Heart left ventricle (tissue), 16 donors: ENCODE measurements at regions not wholly inside any gene's neighbourhood (a gene's known extent, or its start where the extent isn't known, plus 50 kb on each side); places are given as distances from the start of the nearest gene placed in this dataset.

Experiments
- ATAC-seq, 4 donors: fragments of 200-7000 bp; cut with Tn5 transposase; one replicate each; pipeline ENCODE4 v1.9.1; 2020 to 2022; ENCODE audit warnings: moderate library complexity in 4 of 4, mild to moderate bottlenecking in 3 of 4, moderate number of reproducible peaks in 1 of 4
- DNase-seq, 5 donors: peaks; one replicate each; pipeline ENCODE4 v3.0.0-alpha.2; 2020
- H3K27ac ChIP-seq, 12 donors: fragments of 200-600 bp; sonication (generic) in 4 of 12; one replicate each; pipeline versions ENCODE4 v1.5.0 to v1.8.0; 2016 to 2022; ENCODE audit warnings: mild to moderate bottlenecking in 2 of 12
- H3K27me3 ChIP-seq, 9 donors: fragments of 200-600 bp; sonication (generic) in 2 of 9; one replicate each; pipeline versions ENCODE4 v1.5.1 to v1.8.0; 2016 to 2022; ENCODE audit warnings: mild to moderate bottlenecking in 3 of 9
- H3K36me3 ChIP-seq, 9 donors: fragments of 200-600 bp; sonication (generic) in 2 of 9; one replicate each; pipeline versions ENCODE4 v1.5.0 to v1.8.0; 2018 to 2022; ENCODE audit warnings: mild to moderate bottlenecking in 2 of 9
- H3K4me1 ChIP-seq, 12 donors: fragments of 200-600 bp; sonication (generic) in 4 of 12; one replicate each; pipeline versions ENCODE4 v1.5.0 to v1.8.0; 2016 to 2022; ENCODE audit warnings: mild to moderate bottlenecking in 3 of 12
- H3K4me3 ChIP-seq, 12 donors: fragments of 200-600 bp; sonication (generic) in 4 of 12; one replicate each; pipeline versions ENCODE4 v1.5.0 to v1.8.0; 2017 to 2022; ENCODE audit warnings: mild to moderate bottlenecking in 9 of 12, moderate library complexity in 4 of 12
- H3K9me3 ChIP-seq, 12 donors: fragments of 200-600 bp; sonication (generic) in 4 of 12; one replicate each; pipeline versions ENCODE4 v1.5.0 to v1.8.0; 2016 to 2022; ENCODE audit warnings: mild to moderate bottlenecking in 1 of 12
- POLR2A ChIP-seq, 2 donors: fragments of 450-650 bp; IDR thresholded peaks; one replicate each; pipeline ENCODE4 v1.6.1; 2017; ENCODE audit warnings: antibody characterized with exemption in 2 of 2, mild to moderate bottlenecking in 2 of 2, moderate library complexity in 2 of 2
- WGBS, 4 donors: extraction: QIAGEN DNeasy Blood & Tissue Kit in 2 of 4; methylation state at CpG; one replicate each; pipeline versions ENCODE4 v1.1.5 to v1.1.7; 2013 to 2018; 5-methylcytosine and 5-hydroxymethylcytosine counted together
- intact Hi-C, 10 donors: fragments of 100-400 bp; cut with DNase I; formaldehyde crosslinking; loops; one replicate each; pipeline versions ENCODE4 v1.11.1 to v1.14.2; 2022
- TF ChIP-seq, protein P1 (sequence below), 12 donors: fragments of 200-600 bp; sonication (generic) in 4 of 12; IDR thresholded peaks; one replicate each; pipeline versions ENCODE4 v1.5.0 to v1.8.0; 2018 to 2022; ENCODE audit warnings: antibody characterized with exemption in 12 of 12, mild to moderate bottlenecking in 5 of 12
- donor health status: ischemic (EF 13 %, LVEDD 7.1; RV severe dilation, severe dysfunction).
- donor health status: healthy with polysubstance abuse.
- donor health status: DM: no; HTN: yes; CAD: no.
- donor health status: DM: no; HTN: no; CAD: no.
- donor health status: ischemic (EF 25% LVEDD 6.9; RV normal size, moderate dysfunction).
- donor health status: ischemic (EF 25% LVEDD 5.7; RV mildly dilated, moderate dysfunction).
- donor health status: healthy.
- donor health status: DM: yes; HTN: yes; CAD: no.
- donor health status: ischemic (EF 35%, LVEDD 5.7; RV mildly dilated, moderate dysfunction).
- donor health status: nonischemic (EF 11% LVEDD 7.7; RV severe dilation, severe dysfunction).
- donor health status: DM: yes; HTN: yes; CAD: no.
- donor health status: PGD.
- donor health status: ischemic (EF 29% LVEDD 5.4; RV normal size, mild dysfunction).
- donor health status: nonischemic (EF 23%, LVEDD 6.1; RV moderate dilation, normal function).

DNA sequence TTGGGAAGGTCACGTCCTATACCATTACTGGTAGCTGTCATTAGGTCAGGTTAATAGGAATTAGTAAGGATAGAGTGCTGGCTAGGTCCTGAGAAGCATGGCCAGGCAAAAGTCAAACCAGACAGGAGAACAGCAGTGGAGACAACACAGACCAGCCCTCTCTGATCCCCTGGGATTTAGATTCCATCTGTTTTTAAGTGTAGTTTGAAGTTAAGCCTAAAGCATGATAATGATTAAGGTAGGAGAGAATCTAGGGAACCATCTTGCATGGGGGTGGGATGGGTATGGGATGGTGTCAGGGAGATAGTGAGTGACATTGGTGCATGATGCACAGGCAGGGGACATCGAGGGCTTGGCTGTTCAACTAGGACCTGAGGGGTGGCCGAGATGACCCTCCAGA is 96.6 kb downstream of the MYCN start:
- ATAC-seq (no peak), DNase-seq (no peak)
- no peak for TF ChIP-seq POLR2A (IDR thresholded peaks at IDR 0.05)
- TF ChIP-seq, protein P1, sequence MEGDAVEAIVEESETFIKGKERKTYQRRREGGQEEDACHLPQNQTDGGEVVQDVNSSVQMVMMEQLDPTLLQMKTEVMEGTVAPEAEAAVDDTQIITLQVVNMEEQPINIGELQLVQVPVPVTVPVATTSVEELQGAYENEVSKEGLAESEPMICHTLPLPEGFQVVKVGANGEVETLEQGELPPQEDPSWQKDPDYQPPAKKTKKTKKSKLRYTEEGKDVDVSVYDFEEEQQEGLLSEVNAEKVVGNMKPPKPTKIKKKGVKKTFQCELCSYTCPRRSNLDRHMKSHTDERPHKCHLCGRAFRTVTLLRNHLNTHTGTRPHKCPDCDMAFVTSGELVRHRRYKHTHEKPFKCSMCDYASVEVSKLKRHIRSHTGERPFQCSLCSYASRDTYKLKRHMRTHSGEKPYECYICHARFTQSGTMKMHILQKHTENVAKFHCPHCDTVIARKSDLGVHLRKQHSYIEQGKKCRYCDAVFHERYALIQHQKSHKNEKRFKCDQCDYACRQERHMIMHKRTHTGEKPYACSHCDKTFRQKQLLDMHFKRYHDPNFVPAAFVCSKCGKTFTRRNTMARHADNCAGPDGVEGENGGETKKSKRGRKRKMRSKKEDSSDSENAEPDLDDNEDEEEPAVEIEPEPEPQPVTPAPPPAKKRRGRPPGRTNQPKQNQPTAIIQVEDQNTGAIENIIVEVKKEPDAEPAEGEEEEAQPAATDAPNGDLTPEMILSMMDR (IDR thresholded peaks at IDR 0.05): no peak
- H3K4me3 ChIP-seq: no peak overlapping the region
- H3K36me3 ChIP-seq: no peaks in the 10 kb centered on the region
- intact Hi-C loops: no loop called here
- H3K9me3 ChIP-seq: no peaks in the 10 kb centered on the region
- WGBS, 4 donors: 88 to 95% (median 91%) methylated on average over 3 of the region's 3 CpGs
- H3K4me1 ChIP-seq: no peaks in the 10 kb centered on the region
- H3K27me3 ChIP-seq: peaks cover 0 to 11% (median 0%) of the 10 kb centered on the region in 9 donors
- H3K27ac ChIP-seq: no peak overlapping the region

DNA sequence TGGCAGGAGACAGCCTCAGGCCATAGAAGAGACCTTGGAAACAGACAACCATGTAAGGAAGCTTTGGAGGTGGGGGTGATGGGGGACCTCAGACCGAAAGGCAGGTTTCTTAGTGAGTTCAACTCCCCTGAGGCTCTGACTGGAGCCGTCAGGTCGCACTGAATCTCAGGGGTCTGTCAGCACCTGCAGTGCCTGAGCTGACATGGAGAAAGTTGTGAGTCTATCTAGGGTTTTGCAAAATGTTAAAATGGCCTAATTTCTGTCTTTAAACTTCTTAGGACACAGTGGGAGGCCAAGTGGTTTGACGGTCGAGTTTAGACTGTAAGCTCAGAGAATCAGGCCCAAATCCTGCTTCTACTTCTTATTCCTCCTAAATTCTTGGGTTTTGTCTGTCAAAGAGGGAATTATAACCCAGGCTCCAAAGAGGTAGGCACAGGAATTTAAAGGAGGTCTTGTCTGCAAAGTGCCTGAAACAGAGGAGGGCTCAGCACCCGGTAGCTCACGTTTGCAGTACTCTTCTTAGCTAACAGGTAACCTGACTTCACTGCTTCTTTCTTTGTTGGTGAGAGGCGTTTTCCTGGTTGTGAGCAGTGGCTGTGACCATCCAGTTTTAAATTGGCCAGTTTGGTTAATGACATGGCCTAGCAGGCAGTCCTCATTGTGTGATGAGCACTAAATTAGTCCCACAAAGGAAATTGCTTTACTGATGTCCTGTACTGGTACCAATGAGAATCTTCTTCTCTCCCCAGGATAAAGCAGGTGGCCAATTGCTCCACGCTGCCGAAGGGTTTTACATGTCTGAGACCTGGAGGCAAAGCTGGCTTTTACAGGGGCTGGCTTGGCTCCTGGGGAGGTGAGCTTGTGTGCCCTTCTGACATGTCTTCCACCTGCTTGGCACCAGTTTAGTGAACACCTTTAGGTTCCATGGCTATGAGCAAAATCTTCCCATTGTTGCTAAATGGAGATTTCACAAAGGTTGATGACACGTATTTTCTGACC is 95.7 kb downstream of the MYCN start:
- Histone ChIP-seq H3K9me3 (no peaks in the 10 kb centered on the region), H3K27me3 (peaks cover 0 to 10% (median 0%) of the 10 kb centered on the region in 9 donors), H3K27ac (no peak overlapping the region), H3K36me3 (no peaks in the 10 kb centered on the region), H3K4me1 (no peaks in the 10 kb centered on the region), H3K4me3 (no peak overlapping the region)
- DNase-seq: no peak
- TF ChIP-seq POLR2A (IDR thresholded peaks at IDR 0.05): no peak
- TF ChIP-seq, protein P1 (IDR thresholded peaks at IDR 0.05): no peak
- ATAC-seq: no peak
- 89 to 96% (median 90%) methylated on average over 11 of the region's 11 CpGs for WGBS, 4 donors
- intact Hi-C loops: no loop called here

DNA sequence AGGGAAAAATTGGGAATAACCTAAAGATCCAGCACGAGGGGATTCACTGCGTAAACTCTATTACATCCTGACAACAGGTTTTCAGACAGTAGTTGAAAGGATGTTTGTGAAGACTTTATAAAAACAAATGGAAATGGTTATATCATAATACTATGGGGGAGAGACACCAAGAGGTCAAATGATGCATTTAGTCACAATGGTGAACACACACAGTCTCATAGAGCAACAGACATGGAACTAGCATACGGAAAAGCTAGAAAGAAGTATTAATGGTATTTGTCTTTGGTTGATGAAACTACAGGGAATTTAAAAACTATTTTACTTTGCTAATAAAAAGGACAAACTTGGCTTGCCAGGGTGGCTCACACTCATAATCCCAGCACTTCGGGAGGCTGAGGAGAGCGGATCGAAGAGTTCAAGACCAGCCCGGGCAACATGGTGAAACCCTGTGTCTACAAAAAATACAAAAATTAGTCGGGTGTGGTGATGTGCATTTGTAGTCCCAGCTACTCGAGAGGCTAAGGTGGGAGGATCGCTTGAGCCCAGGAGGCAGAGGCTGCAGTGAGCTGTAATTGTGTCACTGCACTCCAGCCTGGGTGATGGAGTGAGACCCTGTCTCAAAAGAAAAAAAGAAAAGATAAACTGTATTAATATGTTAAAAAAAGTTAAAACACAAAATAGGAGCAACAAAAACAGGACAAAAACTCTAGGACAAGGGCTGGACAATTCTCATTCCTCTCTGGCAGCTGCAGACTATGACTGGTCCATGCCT is 94.8 kb downstream of the MYCN start:
- no peak overlapping the region for H3K27ac ChIP-seq
- DNase-seq: no peak
- H3K27me3 ChIP-seq: peaks cover 0 to 7% (median 0%) of the 10 kb centered on the region in 9 donors
- H3K9me3 ChIP-seq: no peaks in the 10 kb centered on the region
- WGBS, 4 donors: 91 to 95% (median 92%) methylated on average over 10 of the region's 10 CpGs
- no peak for ATAC-seq
- no peaks in the 10 kb centered on the region for H3K4me1 ChIP-seq
- H3K36me3 ChIP-seq: no peaks in the 10 kb centered on the region
- TF ChIP-seq, protein P1 (IDR thresholded peaks at IDR 0.05): no peak
- no peak for TF ChIP-seq POLR2A (IDR thresholded peaks at IDR 0.05)
- H3K4me3 ChIP-seq: no peak overlapping the region
- intact Hi-C loops: no loop called here
